Peyer's patch (tissue), 4 donors: ENCODE measurements at regions not wholly inside any gene's neighbourhood (a gene's known extent, or its start where the extent isn't known, plus 50 kb on each side); places are given as distances from the start of the nearest gene placed in this dataset.

Source experiments
- DNase-seq, 3 donors: peaks; one replicate each; pipeline ENCODE4 v3.0.0-alpha.2; 2017 to 2019
- H3K27ac ChIP-seq, 4 donors: fragments of 200-600 bp; sonication (generic); one replicate each; pipeline ENCODE4 v1.5.1; 2016 to 2019
- H3K27me3 ChIP-seq, 2 donors: fragments of 200-600 bp; sonication (generic); one replicate each; pipeline ENCODE4 v1.5.1; 2019
- H3K36me3 ChIP-seq, 3 donors: fragments of 200-600 bp; sonication (generic); one replicate each; pipeline ENCODE4 v1.5.1; 2016 to 2019
- H3K4me1 ChIP-seq, 4 donors: fragments of 200-600 bp; sonication (generic); one replicate each; pipeline ENCODE4 v1.5.1; 2016 to 2019
- H3K4me3 ChIP-seq, 4 donors: fragments of 200-600 bp; sonication (generic); 1 replicate in 3 of 4; 2 replicates in 1 of 4; pipeline ENCODE4 v1.5.1; 2016 to 2019; ENCODE audit warnings: mild to moderate bottlenecking in 1 of 4
- H3K9me3 ChIP-seq, 4 donors: fragments of 200-600 bp; sonication (generic); one replicate each; pipeline ENCODE4 v1.5.1; 2016 to 2019; ENCODE audit warnings: mild to moderate bottlenecking in 1 of 4
- POLR2A ChIP-seq, 2 donors: fragments of 450-650 bp; IDR thresholded peaks; one replicate each; pipeline ENCODE4 v1.5.1; 2017; ENCODE audit warnings: antibody characterized with exemption in 2 of 2, mild to moderate bottlenecking in 2 of 2, moderate library complexity in 2 of 2
- TF ChIP-seq, protein P1 (sequence below), 6 experiments: fragments of 450-650 bp in 4 of 6; fragments of 200-600 bp in 2 of 6; sonication (generic) in 1 of 6; IDR thresholded peaks; one replicate each; pipeline ENCODE4 v1.5.1; 2017 to 2019; ENCODE audit warnings: antibody characterized with exemption in 6 of 6, mild to moderate bottlenecking in 3 of 6, moderate library complexity in 1 of 6

- Histone ChIP-seq H3K4me3 (no peak overlapping the region), H3K9me3 (no peaks in the 10 kb centered on the region), H3K27me3 (no peaks in the 10 kb centered on the region), H3K27ac (no peak overlapping the region), H3K36me3 (no peaks in the 10 kb centered on the region), H3K4me1 (no peaks in the 10 kb centered on the region)
- TF ChIP-seq, protein P1, sequence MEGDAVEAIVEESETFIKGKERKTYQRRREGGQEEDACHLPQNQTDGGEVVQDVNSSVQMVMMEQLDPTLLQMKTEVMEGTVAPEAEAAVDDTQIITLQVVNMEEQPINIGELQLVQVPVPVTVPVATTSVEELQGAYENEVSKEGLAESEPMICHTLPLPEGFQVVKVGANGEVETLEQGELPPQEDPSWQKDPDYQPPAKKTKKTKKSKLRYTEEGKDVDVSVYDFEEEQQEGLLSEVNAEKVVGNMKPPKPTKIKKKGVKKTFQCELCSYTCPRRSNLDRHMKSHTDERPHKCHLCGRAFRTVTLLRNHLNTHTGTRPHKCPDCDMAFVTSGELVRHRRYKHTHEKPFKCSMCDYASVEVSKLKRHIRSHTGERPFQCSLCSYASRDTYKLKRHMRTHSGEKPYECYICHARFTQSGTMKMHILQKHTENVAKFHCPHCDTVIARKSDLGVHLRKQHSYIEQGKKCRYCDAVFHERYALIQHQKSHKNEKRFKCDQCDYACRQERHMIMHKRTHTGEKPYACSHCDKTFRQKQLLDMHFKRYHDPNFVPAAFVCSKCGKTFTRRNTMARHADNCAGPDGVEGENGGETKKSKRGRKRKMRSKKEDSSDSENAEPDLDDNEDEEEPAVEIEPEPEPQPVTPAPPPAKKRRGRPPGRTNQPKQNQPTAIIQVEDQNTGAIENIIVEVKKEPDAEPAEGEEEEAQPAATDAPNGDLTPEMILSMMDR (IDR thresholded peaks at IDR 0.05) = no peak
- no peak for TF ChIP-seq POLR2A (IDR thresholded peaks at IDR 0.05)
- DNase-seq = no peak
These were observed 73.8 kb downstream of the SLC25A46 start for GRCh38 chr5:110812639-110813038.

GRCh38 chr5:110815916-110816605 lies 77.3 kb downstream of the SLC25A46 start:
- TF ChIP-seq POLR2A (IDR thresholded peaks at IDR 0.05) = no peak
- TF ChIP-seq, protein P1 (IDR thresholded peaks at IDR 0.05) = no peak
- H3K9me3 ChIP-seq = no peaks in the 10 kb centered on the region
- H3K27me3 ChIP-seq = no peaks in the 10 kb centered on the region
- DNase-seq = no peak
- no peaks in the 10 kb centered on the region for H3K4me1 ChIP-seq
- no peaks in the 10 kb centered on the region for H3K36me3 ChIP-seq
- no peak overlapping the region for H3K4me3 ChIP-seq
- no peak overlapping the region for H3K27ac ChIP-seq

DNA sequence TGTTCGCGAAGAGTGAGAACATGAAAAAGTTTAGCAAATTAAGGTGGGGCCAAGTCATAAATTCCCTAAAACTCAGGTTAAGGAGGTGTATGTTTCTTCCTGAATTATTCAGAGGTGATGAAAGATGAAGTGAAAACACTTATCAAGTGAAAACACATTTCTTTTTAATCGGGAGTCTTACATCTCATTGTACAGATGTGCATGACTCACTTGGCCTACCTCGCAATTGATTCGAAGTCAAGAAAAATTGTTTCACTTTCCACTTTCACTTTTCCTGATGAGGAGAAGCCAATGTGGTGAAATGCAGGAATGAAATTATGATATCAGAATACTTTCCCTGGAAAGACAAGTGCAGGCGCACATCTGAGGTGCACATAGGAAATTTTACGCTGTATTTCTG lies 78.7 kb downstream of the SLC25A46 start:
- H3K9me3 ChIP-seq = no peaks in the 10 kb centered on the region
- no peak overlapping the region for H3K4me3 ChIP-seq
- no peaks in the 10 kb centered on the region for H3K27me3 ChIP-seq
- no peaks in the 10 kb centered on the region for H3K4me1 ChIP-seq
- no peak for DNase-seq
- no peaks in the 10 kb centered on the region for H3K36me3 ChIP-seq
- H3K27ac ChIP-seq = no peak overlapping the region
- no peak for TF ChIP-seq POLR2A (IDR thresholded peaks at IDR 0.05)
- TF ChIP-seq, protein P1 (IDR thresholded peaks at IDR 0.05) = no peak

DNA sequence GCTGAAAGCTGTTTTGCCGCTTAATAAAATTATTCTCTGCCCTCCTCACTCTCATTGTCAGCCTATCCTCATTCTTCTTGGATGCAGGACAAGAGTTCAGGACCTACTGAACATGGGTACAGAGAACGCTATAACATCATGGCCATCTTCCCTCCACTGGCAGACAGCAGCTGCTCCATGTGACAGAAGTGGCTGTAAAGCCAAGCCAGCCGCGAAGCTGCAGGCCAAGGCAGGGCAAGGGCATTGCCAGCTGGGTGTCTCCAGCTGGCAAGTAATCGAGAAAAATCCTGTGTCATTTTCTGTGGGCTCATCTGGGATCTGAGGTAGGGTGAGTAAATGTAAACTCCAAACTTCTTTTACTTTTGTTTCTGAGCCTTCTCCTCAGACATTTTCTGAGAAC lies 84.8 kb downstream of the SLC25A46 start:
- Histone ChIP-seq H3K36me3 (no peaks in the 10 kb centered on the region), H3K4me1 (no peaks in the 10 kb centered on the region), H3K27me3 (no peaks in the 10 kb centered on the region), H3K27ac (no peak overlapping the region), H3K4me3 (no peak overlapping the region), H3K9me3 (peaks cover 0 to 7% (median 3%) of the 10 kb centered on the region in 4 donors)
- DNase-seq = no peak
- TF ChIP-seq, protein P1 (IDR thresholded peaks at IDR 0.05) = no peak
- no peak for TF ChIP-seq POLR2A (IDR thresholded peaks at IDR 0.05)

DNA sequence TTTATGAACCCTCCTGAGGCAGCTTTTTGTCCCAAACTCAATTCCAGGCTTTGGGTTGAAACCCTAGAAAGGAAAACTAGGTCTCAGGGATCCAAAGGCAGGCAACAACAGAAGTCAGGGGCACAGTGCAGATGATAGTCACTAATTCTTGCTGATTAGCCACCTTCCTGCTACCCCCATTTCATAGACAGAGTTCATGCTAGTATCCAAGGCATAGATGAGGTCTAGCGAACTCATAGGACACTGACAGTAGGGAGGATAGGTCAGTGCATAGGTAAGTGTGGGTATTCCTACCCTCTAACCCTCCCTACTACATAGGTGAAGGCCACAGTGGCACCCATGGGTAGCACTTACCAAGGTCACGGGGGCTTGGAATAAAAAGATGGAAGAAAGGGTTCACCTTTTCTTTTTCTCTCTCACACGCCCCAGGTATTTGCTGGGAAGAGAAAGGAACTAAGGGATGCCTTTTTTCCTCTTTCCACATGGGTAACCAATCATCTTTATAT lies 86.2 kb downstream of the SLC25A46 start:
- H3K9me3 ChIP-seq = peaks cover 0 to 7% (median 3%) of the 10 kb centered on the region in 4 donors
- no peaks in the 10 kb centered on the region for H3K4me1 ChIP-seq
- no peak overlapping the region for H3K27ac ChIP-seq

More for the DNA sequence above, 86.2 kb downstream of the SLC25A46 start:
- Histone ChIP-seq H3K36me3 (no peaks in the 10 kb centered on the region), H3K4me3 (no peak overlapping the region), H3K27me3 (no peaks in the 10 kb centered on the region)
- DNase-seq = no peak
- no peak for TF ChIP-seq POLR2A (IDR thresholded peaks at IDR 0.05)
- TF ChIP-seq, protein P1 (IDR thresholded peaks at IDR 0.05) = no peak
